Prostate gland (tissue), 2 donors: ENCODE measurements at regions not wholly inside any gene's neighbourhood (a gene's known extent, or its start where the extent isn't known, plus 50 kb on each side); places are given as distances from the start of the nearest gene placed in this dataset.
"Not testable (repeated sequence)": the region's sequence is repeated elsewhere in the genome, so short reads cannot be mapped to it uniquely, and the experiment has no call there.

ENCODE experiments used
- DNase-seq: peaks from one replicate; pipeline ENCODE4 v3.0.0-alpha.2; 2019; ENCODE audit warnings: low spot score
- H3K27ac ChIP-seq, 2 donors: fragments of 200-600 bp; sonication (generic); 2 replicates each; pipeline ENCODE4 v1.5.1; 2017 to 2019
- H3K27me3 ChIP-seq: fragments of 200-600 bp; sonication (generic); replicated peaks from 2 replicates; pipeline ENCODE4 v1.5.1; 2019; ENCODE audit not compliant: insufficient read depth
- H3K36me3 ChIP-seq, 2 donors: fragments of 200-600 bp; sonication (generic); 1 replicate in 1 of 2; 2 replicates in 1 of 2; pipeline versions ENCODE4 v1.5.1 to v1.8.1; 2017 to 2019
- H3K4me1 ChIP-seq: fragments of 200-600 bp; sonication (generic); replicated peaks from 2 replicates; pipeline ENCODE4 v1.5.1; 2019
- H3K4me3 ChIP-seq, 2 donors: fragments of 200-600 bp; sonication (generic); 2 replicates each; pipeline ENCODE4 v1.5.1; 2017 to 2019
- H3K9me3 ChIP-seq: fragments of 200-600 bp; sonication (generic); 2 replicates; pipeline ENCODE4 v1.5.1; 2017
- POLR2A ChIP-seq: fragments of 450-650 bp; IDR thresholded peaks from one replicate; pipeline ENCODE4 v1.6.1; 2016; ENCODE audit warnings: antibody characterized with exemption, mild to moderate bottlenecking
- POLR2AphosphoS5 ChIP-seq: sonication (generic); formaldehyde crosslinking; IDR thresholded peaks from one replicate; pipeline ENCODE4 v1.6.1; 2017; ENCODE audit warnings: antibody characterized with exemption
- WGBS: methylation state at CpG from one replicate; pipeline ENCODE4 v1.1.5; 2018; 5-methylcytosine and 5-hydroxymethylcytosine counted together
- intact Hi-C: fragments of 100-400 bp; cut with DNase I; formaldehyde crosslinking; loops from one replicate; pipeline ENCODE4 v1.14.2; 2022
- TF ChIP-seq, protein P1 (sequence below), 4 experiments: fragments of 200-600 bp in 2 of 4; fragments of 450-650 bp in 2 of 4; sonication (generic) in 2 of 4; IDR thresholded peaks; 1 replicate in 3 of 4; 2 replicates in 1 of 4; pipeline ENCODE4 v1.5.1; 2016 to 2019; ENCODE audit warnings: antibody characterized with exemption in 4 of 4, mild to moderate bottlenecking in 2 of 4, moderate library complexity in 2 of 4

DNA sequence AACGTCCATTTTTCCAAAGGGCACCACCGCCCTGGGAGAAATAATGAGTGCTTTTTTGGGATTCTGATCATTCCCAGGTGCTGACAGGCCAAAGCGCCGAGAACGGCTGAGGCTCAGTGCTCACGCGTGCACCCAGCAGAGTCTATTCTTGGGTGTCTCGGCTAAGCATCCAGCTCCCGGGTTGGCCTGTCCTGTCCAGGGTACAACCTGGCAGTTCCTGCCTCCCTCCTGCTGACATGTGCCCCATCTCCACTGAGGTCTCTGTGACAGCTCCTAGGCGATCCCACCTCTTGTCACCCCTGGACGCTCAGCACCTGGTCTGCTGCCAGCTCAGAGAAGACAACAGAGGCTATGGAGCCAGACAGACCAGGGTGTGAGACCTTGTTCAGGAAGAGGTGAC lies 684.5 kb downstream of the PTPRU start:
- no peak overlapping the region for H3K4me3 ChIP-seq
- H3K9me3 ChIP-seq = no peaks in the 10 kb centered on the region
- 67% methylated on average over 11 of the region's 11 CpGs for WGBS
- H3K4me1 ChIP-seq = no peaks in the 10 kb centered on the region
- intact Hi-C loops = no loop called here
- H3K27me3 ChIP-seq = peaks cover 8% of the 10 kb centered on the region
- DNase-seq = no peak
- TF ChIP-seq POLR2AphosphoS5 (no peak), POLR2A (no peak)
- TF ChIP-seq, protein P1, sequence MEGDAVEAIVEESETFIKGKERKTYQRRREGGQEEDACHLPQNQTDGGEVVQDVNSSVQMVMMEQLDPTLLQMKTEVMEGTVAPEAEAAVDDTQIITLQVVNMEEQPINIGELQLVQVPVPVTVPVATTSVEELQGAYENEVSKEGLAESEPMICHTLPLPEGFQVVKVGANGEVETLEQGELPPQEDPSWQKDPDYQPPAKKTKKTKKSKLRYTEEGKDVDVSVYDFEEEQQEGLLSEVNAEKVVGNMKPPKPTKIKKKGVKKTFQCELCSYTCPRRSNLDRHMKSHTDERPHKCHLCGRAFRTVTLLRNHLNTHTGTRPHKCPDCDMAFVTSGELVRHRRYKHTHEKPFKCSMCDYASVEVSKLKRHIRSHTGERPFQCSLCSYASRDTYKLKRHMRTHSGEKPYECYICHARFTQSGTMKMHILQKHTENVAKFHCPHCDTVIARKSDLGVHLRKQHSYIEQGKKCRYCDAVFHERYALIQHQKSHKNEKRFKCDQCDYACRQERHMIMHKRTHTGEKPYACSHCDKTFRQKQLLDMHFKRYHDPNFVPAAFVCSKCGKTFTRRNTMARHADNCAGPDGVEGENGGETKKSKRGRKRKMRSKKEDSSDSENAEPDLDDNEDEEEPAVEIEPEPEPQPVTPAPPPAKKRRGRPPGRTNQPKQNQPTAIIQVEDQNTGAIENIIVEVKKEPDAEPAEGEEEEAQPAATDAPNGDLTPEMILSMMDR (IDR thresholded peaks at IDR 0.05) = no peak
- no peaks in the 10 kb centered on the region for H3K36me3 ChIP-seq
- no peak overlapping the region for H3K27ac ChIP-seq

DNA sequence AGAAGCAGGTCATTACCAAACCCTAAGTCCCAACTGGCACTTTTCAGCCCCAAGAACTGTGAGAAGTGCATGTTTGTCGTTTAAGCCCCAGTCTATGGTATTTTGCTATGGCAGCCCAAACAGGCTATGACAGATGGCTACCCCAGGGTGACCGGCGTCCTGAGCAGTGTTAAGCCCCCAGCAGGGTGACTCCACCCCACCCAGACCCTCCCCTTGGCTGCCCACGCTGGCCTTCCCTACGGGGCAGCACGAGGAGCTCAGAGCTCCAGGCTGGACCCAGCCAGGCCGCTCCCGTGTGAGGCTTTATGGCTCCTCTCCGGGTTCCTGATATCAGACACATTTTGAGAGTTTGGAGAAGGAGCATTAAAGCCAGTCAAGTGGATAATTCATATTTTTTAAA lies 684.0 kb downstream of the PTPRU start:
- DNase-seq = no peak
- no peak for TF ChIP-seq POLR2A
- H3K9me3 ChIP-seq = no peaks in the 10 kb centered on the region
- H3K27ac ChIP-seq = no peak overlapping the region
- no peak overlapping the region for H3K4me3 ChIP-seq
- intact Hi-C loops = no loop called here
- 71% methylated on average over 9 of the region's 9 CpGs for WGBS
- H3K4me1 ChIP-seq = no peaks in the 10 kb centered on the region
- H3K27me3 ChIP-seq = peaks cover 8% of the 10 kb centered on the region
- no peaks in the 10 kb centered on the region for H3K36me3 ChIP-seq

DNA sequence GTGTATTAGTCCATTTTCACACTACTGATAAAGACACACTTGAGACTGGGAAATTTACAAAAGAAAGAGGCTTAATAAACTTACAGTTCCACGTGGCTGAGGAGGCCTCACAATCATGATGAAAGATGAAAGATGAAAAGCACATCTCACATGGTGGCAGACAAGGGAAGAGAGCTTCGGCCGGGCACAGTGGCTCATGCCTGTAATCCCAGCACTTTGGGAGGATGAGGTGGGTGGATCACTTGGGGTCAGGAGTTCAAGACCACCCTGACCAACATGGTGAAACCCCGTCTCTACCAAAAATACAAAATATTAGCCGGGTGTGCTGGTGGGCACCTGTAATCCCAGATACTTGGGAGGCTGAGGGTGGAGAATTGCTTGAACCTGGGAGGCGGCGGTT lies 682.7 kb downstream of the PTPRU start:
- H3K27ac ChIP-seq, H3K4me3 ChIP-seq, H3K27me3 ChIP-seq, H3K36me3 ChIP-seq, intact Hi-C loops, DNase-seq, H3K9me3 ChIP-seq, H3K4me1 ChIP-seq: not testable (repeated sequence)
- WGBS = 80% methylated on average over 7 of the region's 7 CpGs

DNA sequence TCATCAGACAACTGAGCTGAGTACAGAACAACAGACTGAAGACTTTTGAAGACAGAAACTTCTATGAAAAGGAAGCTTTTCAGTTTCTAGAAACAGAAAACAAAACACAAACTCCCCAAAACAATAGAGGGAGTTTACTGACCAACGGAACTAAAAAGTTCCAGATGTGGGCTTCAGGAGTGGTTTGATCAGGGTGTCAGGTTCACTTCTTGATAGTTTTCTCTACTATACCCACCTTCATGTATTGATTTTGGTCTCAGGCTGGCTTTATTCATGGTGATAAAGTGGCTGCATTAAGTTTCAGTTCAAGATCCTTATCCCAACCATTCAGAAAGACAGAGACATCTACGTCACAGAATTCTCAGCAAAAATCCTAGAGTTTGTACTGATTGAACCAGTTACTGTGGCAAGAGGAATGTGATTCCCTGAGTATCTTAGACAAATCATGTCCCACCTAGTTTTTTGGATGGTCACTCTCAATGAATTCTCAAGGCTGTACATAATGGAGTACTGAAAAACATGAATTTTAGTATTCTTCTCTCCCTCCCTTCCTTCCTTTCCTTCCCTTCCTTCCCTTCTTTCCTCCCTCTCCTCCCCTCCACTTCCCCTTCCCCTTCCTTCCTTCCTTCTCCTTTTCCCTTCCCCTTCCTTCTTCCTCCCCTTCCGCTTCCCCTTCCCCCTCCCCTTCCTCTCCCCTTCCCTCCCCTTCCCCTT lies 680.5 kb downstream of the PTPRU start:
- H3K4me3 ChIP-seq = no peak overlapping the region
- H3K9me3 ChIP-seq = no peaks in the 10 kb centered on the region
- no peaks in the 10 kb centered on the region for H3K4me1 ChIP-seq
- intact Hi-C loops = no loop called here
- no peak for DNase-seq
- 88% methylated on average over 3 of the region's 3 CpGs for WGBS
- H3K27me3 ChIP-seq = peaks cover 3% of the 10 kb centered on the region
- no peaks in the 10 kb centered on the region for H3K36me3 ChIP-seq
- TF ChIP-seq POLR2A (no peak), POLR2AphosphoS5 (no peak)
- TF ChIP-seq, protein P1 (IDR thresholded peaks at IDR 0.05) = no peak
- H3K27ac ChIP-seq = no peak overlapping the region

DNA sequence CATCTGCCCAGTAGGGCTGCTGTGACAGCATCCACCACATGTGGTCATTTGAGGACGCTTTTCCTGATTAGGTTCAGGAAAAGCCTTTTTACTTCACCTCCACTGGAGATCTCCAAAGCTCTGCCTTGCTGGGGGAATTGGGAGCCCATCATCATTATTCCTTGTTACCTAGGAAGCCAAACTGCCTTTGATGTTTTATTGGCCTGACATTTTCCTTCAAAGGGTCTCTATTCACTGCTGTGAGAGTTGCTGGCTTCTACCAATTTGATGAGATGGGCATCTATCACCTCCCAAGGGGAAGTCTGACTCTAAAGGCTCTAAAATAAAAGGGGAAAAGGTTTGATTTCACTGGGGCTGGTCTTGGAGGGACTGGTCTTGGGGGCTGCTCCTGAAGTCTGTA lies 678.6 kb downstream of the PTPRU start:
- TF ChIP-seq POLR2A = no peak
- TF ChIP-seq, protein P1 (IDR thresholded peaks at IDR 0.05) = no peak
- intact Hi-C loops = no loop called here
- 0% methylated on average over 1 of the region's 1 CpG for WGBS

DNA sequence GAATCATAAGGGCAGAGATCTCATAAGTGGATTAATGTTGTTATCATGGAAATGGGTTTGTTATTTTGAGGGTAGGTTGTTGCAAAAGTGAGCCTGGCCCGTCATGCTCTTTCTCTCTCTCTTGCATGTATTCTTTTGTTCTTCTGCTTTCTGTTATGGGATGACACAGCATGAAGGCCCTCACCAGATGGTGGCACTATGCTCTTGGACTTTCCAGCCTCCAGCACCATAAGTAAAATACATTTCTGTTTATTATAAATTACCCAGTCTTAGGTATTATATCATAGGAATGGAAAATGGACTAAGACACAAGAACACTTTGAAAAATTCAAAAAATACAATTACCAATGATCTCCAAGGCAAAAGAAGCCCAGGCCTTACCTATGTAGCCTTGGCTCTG lies 676.1 kb downstream of the PTPRU start:
- WGBS = 48% methylated on average over 1 of the region's 1 CpG
- TF ChIP-seq POLR2A (no peak), POLR2AphosphoS5 (no peak)
- TF ChIP-seq, protein P1 (IDR thresholded peaks at IDR 0.05) = no peak
- H3K27ac ChIP-seq = no peak overlapping the region
- no peaks in the 10 kb centered on the region for H3K36me3 ChIP-seq
- no peak overlapping the region for H3K4me3 ChIP-seq
- no peaks in the 10 kb centered on the region for H3K4me1 ChIP-seq
- intact Hi-C loops = no loop called here
- H3K9me3 ChIP-seq = no peaks in the 10 kb centered on the region
- no peak for DNase-seq
- no peaks in the 10 kb centered on the region for H3K27me3 ChIP-seq

More for the DNA sequence above, 678.6 kb downstream of the PTPRU start:
- H3K36me3 ChIP-seq = no peaks in the 10 kb centered on the region
- no peak overlapping the region for H3K27ac ChIP-seq
- no peaks in the 10 kb centered on the region for H3K4me1 ChIP-seq
- no peak overlapping the region for H3K4me3 ChIP-seq
- H3K27me3 ChIP-seq = no peaks in the 10 kb centered on the region
- no peak for DNase-seq
- no peaks in the 10 kb centered on the region for H3K9me3 ChIP-seq
